Trophoblast cell (in vitro differentiated cells and primary cell): ENCODE measurements at regions not wholly inside any gene's neighbourhood (a gene's known extent, or its start where the extent isn't known, plus 50 kb on each side); places are given as distances from the start of the nearest gene placed in this dataset.
"Not testable (repeated sequence)": the region's sequence is repeated elsewhere in the genome, so short reads cannot be mapped to it uniquely, and the experiment has no call there.

Source experiments
- DNase-seq, 2 donors: peaks; one replicate each; pipeline ENCODE4 v3.0.0-alpha.2; 2016
- H2AFZ ChIP-seq: 2 replicates; pipeline ENCODE4 v1.6.1; 2013; ENCODE audit warnings: low read length, moderate library complexity, mild to moderate bottlenecking; ENCODE audit not compliant: insufficient read depth, poor library complexity
- H2AK5ac ChIP-seq: 2 replicates; pipeline ENCODE4 v1.6.1; 2013; ENCODE audit warnings: mild to moderate bottlenecking, low read length
- H2BK120ac ChIP-seq: 2 replicates; pipeline ENCODE4 v1.6.1; 2013; ENCODE audit warnings: low read length, mild to moderate bottlenecking, moderate library complexity; ENCODE audit not compliant: insufficient read depth, poor library complexity
- H2BK12ac ChIP-seq: 2 replicates; pipeline ENCODE4 v1.6.1; 2013; ENCODE audit warnings: mild to moderate bottlenecking, low read length, moderate library complexity
- H2BK5ac ChIP-seq: 2 replicates; pipeline ENCODE4 v1.6.1; 2013; ENCODE audit warnings: low read length, low read depth, moderate library complexity, mild to moderate bottlenecking; ENCODE audit not compliant: poor library complexity
- H3K14ac ChIP-seq: 2 replicates; pipeline ENCODE4 v1.6.1; 2013; ENCODE audit warnings: mild to moderate bottlenecking, low read length
- H3K18ac ChIP-seq: 2 replicates; pipeline ENCODE4 v1.6.1; 2013; ENCODE audit warnings: mild to moderate bottlenecking, low read length
- H3K23ac ChIP-seq: 2 replicates; pipeline ENCODE4 v1.6.1; 2013; ENCODE audit warnings: low read length
- H3K27ac ChIP-seq: 2 replicates; pipeline ENCODE4 v1.5.1; 2013; ENCODE audit warnings: low read depth, mild to moderate bottlenecking, inconsistent platforms, low read length, moderate library complexity
- H3K27me3 ChIP-seq: 2 replicates; pipeline ENCODE4 v1.6.1; 2013; ENCODE audit warnings: inconsistent platforms, mild to moderate bottlenecking, low read length, moderate library complexity; ENCODE audit not compliant: insufficient read depth
- H3K36me3 ChIP-seq, 2 experiments: 1 replicate in 1 of 2; 2 replicates in 1 of 2; pipeline ENCODE4 v1.6.1; 2013; ENCODE audit warnings: low read length in 2 of 2, mild to moderate bottlenecking in 2 of 2, moderate library complexity in 1 of 2; ENCODE audit not compliant: insufficient read depth in 2 of 2, control insufficient read depth in 1 of 2
- H3K4ac ChIP-seq: 2 replicates; pipeline ENCODE4 v1.6.1; 2013; ENCODE audit warnings: low read depth, mild to moderate bottlenecking, low read length, moderate library complexity
- H3K4me1 ChIP-seq, 2 experiments: 1 replicate in 1 of 2; 2 replicates in 1 of 2; pipeline ENCODE4 v1.6.1; 2013; ENCODE audit warnings: low read length in 2 of 2, mild to moderate bottlenecking in 2 of 2, moderate library complexity in 1 of 2; ENCODE audit not compliant: insufficient read depth in 2 of 2, control insufficient read depth in 1 of 2
- H3K4me2 ChIP-seq: 2 replicates; pipeline ENCODE4 v1.6.1; 2013; ENCODE audit warnings: inconsistent platforms, mild to moderate bottlenecking, low read length, moderate library complexity
- H3K4me3 ChIP-seq: 2 replicates; pipeline ENCODE4 v1.5.1; 2013; ENCODE audit warnings: mild to moderate bottlenecking, low read depth, low read length, inconsistent platforms
- H3K79me1 ChIP-seq: one replicate; pipeline ENCODE4 v1.6.1; 2013; ENCODE audit warnings: low read length
- H3K79me2 ChIP-seq: 2 replicates; pipeline ENCODE4 v1.6.1; 2013; ENCODE audit warnings: low read length, mild to moderate bottlenecking; ENCODE audit not compliant: control insufficient read depth, insufficient read depth, poor library complexity
- H3K9ac ChIP-seq: 2 replicates; pipeline ENCODE4 v1.6.1; 2013; ENCODE audit warnings: mild to moderate bottlenecking, low read length
- H3K9me3 ChIP-seq: 2 replicates; pipeline ENCODE4 v1.6.1; 2013; ENCODE audit warnings: low read depth, mild to moderate bottlenecking, control low read depth, inconsistent platforms, low read length; ENCODE audit not compliant: insufficient read depth
- H4K12ac ChIP-seq: 2 replicates; pipeline ENCODE4 v1.6.1; 2013; ENCODE audit warnings: low read depth, mild to moderate bottlenecking, low read length, moderate library complexity
- H4K8ac ChIP-seq: 2 replicates; pipeline ENCODE4 v1.6.1; 2013; ENCODE audit warnings: low read depth, mild to moderate bottlenecking, low read length, moderate library complexity
- H4K91ac ChIP-seq: one replicate; pipeline ENCODE4 v1.6.1; 2013; ENCODE audit warnings: low read depth, mild to moderate bottlenecking, low read length, moderate library complexity
- WGBS: extraction: QIAGEN DNeasy Blood & Tissue Kit; methylation state at CpG from one replicate; pipeline ENCODE4 v1.1.7; 2013; ENCODE audit warnings: missing lambda C conversion rate; ENCODE audit not compliant: insufficient read length, insufficient coverage; ENCODE audit errors: extremely low coverage; 5-methylcytosine and 5-hydroxymethylcytosine counted together

- no CpG with 5 or more reads among the region's 3 CpGs for WGBS
- not testable (repeated sequence) for H3K9ac ChIP-seq, H3K4me1 ChIP-seq, H3K36me3 ChIP-seq, H3K79me2 ChIP-seq, H3K79me1 ChIP-seq, H2BK120ac ChIP-seq, H3K23ac ChIP-seq, H4K12ac ChIP-seq, H3K14ac ChIP-seq, H3K27me3 ChIP-seq, H3K4ac ChIP-seq, H4K91ac ChIP-seq, H2AK5ac ChIP-seq, H2AFZ ChIP-seq, H3K27ac ChIP-seq, H3K18ac ChIP-seq, H2BK5ac ChIP-seq, H3K9me3 ChIP-seq, H4K8ac ChIP-seq, DNase-seq, H3K4me2 ChIP-seq, H2BK12ac ChIP-seq, H3K4me3 ChIP-seq
Observed at GRCh38 chr10:63827018-63827417, 305.8 kb downstream of the REEP3 start.

DNA sequence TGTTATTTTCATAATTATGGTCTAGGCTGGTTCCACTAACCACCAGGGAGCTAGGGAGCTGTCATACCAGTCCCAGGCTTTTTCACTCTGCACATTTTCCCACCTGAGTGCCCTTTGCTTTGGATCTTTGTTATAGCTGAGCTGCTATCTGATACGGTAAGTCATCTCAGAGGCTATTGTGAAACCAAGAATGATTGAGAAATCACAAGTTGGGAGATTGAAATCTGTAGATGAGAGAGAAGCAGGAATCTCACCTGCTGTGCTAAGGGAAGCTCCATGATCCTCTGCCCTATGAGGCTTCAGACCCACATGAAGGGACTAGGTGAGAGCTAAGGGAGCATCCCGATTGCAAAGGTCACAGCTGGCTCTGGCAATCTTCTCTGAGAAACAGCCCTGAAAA, 307.8 kb downstream of the REEP3 start:
- no peaks in the 10 kb centered on the region for H3K79me2 ChIP-seq
- peaks cover 0 to 2% of the 10 kb centered on the region in 2 experiments for H3K4me1 ChIP-seq
- WGBS = no CpG with 5 or more reads among the region's 2 CpGs
- no peak overlapping the region for H2AK5ac ChIP-seq
- H3K4ac ChIP-seq = no peak overlapping the region
- no peaks in the 10 kb centered on the region for H3K27me3 ChIP-seq
- H2BK5ac ChIP-seq = no peak overlapping the region
- no peak overlapping the region for H3K14ac ChIP-seq
- no peak overlapping the region for H3K27ac ChIP-seq
- no peak overlapping the region for H3K4me3 ChIP-seq
- H3K23ac ChIP-seq = no peak overlapping the region
- no peak overlapping the region for H3K18ac ChIP-seq
- H2BK120ac ChIP-seq = no peak overlapping the region
- H2BK12ac ChIP-seq = no peak overlapping the region
- no peaks in the 10 kb centered on the region for H3K9me3 ChIP-seq
- no peak overlapping the region for H4K8ac ChIP-seq
- no peak overlapping the region for H3K9ac ChIP-seq
- peak; percentile 75 to 99 for DNase-seq
- H2AFZ ChIP-seq = no peak overlapping the region
- no peak overlapping the region for H3K4me2 ChIP-seq
- no peak overlapping the region for H4K91ac ChIP-seq
- no peaks in the 10 kb centered on the region for H3K36me3 ChIP-seq
- H4K12ac ChIP-seq = no peak overlapping the region
- no peaks in the 10 kb centered on the region for H3K79me1 ChIP-seq

GRCh38 chr10:63829573-63830149, 308.5 kb downstream of the REEP3 start:
- Histone ChIP-seq H3K27ac (no peak overlapping the region), H3K9ac (no peak overlapping the region), H2BK120ac (no peak overlapping the region), H2BK5ac (no peak overlapping the region), H4K12ac (no peak overlapping the region), H3K4ac (no peak overlapping the region), H4K91ac (no peak overlapping the region), H4K8ac (no peak overlapping the region), H3K79me1 (no peaks in the 10 kb centered on the region), H2BK12ac (no peak overlapping the region), H3K9me3 (no peaks in the 10 kb centered on the region), H3K4me2 (no peak overlapping the region), H3K23ac (no peak overlapping the region), H3K18ac (no peak overlapping the region), H3K36me3 (no peaks in the 10 kb centered on the region), H3K4me1 (peaks cover 0 to 2% of the 10 kb centered on the region in 2 experiments), H2AFZ (no peak overlapping the region), H3K4me3 (no peak overlapping the region), H2AK5ac (no peak overlapping the region), H3K27me3 (no peaks in the 10 kb centered on the region), H3K79me2 (no peaks in the 10 kb centered on the region), H3K14ac (no peak overlapping the region)
- DNase-seq = no peak
- no CpG with 5 or more reads among the region's 5 CpGs for WGBS

DNA sequence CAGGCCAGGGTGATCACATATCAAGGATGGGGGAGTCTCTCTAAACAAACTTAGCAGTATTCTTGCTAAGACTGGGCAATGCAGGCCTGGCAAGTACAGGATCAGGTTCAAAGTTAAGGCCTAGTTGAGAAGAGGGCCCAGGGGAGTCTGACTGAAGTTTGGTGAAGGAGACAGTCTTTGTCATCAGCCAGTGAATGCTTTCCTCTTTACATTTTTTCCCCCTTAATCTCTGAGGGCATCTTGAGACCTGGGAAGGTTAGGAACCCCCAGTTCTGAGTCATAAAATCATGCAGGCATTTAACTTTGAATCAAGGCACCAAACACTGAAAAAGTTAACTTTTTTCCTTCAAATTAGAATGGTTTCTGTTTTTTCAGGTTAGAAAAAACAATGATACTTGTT, 311.5 kb downstream of the REEP3 start:
- Histone ChIP-seq H3K79me1 (no peaks in the 10 kb centered on the region), H3K9ac (no peak overlapping the region), H3K27me3 (no peaks in the 10 kb centered on the region), H4K12ac (no peak overlapping the region), H2BK120ac (no peak overlapping the region), H3K4me3 (no peak overlapping the region), H4K91ac (no peak overlapping the region), H3K9me3 (no peaks in the 10 kb centered on the region), H3K4ac (no peak overlapping the region), H3K79me2 (no peaks in the 10 kb centered on the region), H3K36me3 (no peaks in the 10 kb centered on the region), H3K4me2 (no peak overlapping the region), H3K27ac (no peak overlapping the region), H2BK12ac (no peak overlapping the region), H4K8ac (no peak overlapping the region), H2AFZ (no peak overlapping the region), H3K23ac (no peak overlapping the region), H3K14ac (no peak overlapping the region), H3K18ac (no peak overlapping the region), H2BK5ac (no peak overlapping the region), H2AK5ac (no peak overlapping the region), H3K4me1 (peaks cover 0 to 2% of the 10 kb centered on the region in 2 experiments)
- no peak for DNase-seq
